ENCODE measurements at regions not wholly inside any gene's neighbourhood (a gene's known extent, or its start where the extent isn't known, plus 50 kb on each side); places are given as distances from the start of the nearest gene placed in this dataset.

DNA sequence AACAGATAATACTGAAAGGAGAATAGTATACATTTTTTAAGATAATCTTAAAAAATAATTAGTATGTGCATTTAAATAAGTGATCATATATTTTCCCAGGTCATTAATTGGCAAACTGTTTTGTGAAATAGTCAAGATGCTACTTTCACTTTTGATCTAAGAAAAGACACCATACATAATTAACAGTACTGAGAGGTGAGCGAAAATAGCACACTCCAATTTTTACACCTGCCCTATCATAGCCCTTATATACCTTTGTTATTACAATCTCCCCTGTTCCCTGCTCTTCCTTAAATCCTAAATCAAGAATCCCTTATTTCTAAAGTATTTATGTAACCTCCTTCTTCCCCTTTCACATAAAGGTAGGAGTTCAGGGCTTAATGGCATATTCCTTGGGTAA, 500.1 kb upstream of the LRATD1 start:
- H3K79me2 ChIP-seq (ENCODE audit: insufficient read depth, low read length) = no peaks in the 10 kb centered on the region
- H3K27ac ChIP-seq (ENCODE audit: low read depth, low read length) = no peak overlapping the region
- H3K9me3 ChIP-seq (ENCODE audit: low read depth, low read length) = no peaks in the 10 kb centered on the region
- H3K4me2 ChIP-seq (ENCODE audit: insufficient read depth, low read length) = no peak overlapping the region
- H3K4me1 ChIP-seq (ENCODE audit: insufficient read depth, low read length) = no peaks in the 10 kb centered on the region
- no peak for DNase-seq (ENCODE audit: insufficient read length, low spot score, missing footprints)
- no peaks in the 10 kb centered on the region for H3K27me3 ChIP-seq (ENCODE audit: insufficient read depth, low read length)
- no peak overlapping the region for H2AFZ ChIP-seq (ENCODE audit: low read length)
- H3K4me3 ChIP-seq (ENCODE audit: insufficient read depth, low read length) = no peak overlapping the region
- H3K36me3 ChIP-seq (ENCODE audit: insufficient read depth, low read length) = no peaks in the 10 kb centered on the region
- TF ChIP-seq, protein P1, sequence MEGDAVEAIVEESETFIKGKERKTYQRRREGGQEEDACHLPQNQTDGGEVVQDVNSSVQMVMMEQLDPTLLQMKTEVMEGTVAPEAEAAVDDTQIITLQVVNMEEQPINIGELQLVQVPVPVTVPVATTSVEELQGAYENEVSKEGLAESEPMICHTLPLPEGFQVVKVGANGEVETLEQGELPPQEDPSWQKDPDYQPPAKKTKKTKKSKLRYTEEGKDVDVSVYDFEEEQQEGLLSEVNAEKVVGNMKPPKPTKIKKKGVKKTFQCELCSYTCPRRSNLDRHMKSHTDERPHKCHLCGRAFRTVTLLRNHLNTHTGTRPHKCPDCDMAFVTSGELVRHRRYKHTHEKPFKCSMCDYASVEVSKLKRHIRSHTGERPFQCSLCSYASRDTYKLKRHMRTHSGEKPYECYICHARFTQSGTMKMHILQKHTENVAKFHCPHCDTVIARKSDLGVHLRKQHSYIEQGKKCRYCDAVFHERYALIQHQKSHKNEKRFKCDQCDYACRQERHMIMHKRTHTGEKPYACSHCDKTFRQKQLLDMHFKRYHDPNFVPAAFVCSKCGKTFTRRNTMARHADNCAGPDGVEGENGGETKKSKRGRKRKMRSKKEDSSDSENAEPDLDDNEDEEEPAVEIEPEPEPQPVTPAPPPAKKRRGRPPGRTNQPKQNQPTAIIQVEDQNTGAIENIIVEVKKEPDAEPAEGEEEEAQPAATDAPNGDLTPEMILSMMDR (IDR thresholded peaks at IDR 0.05; ENCODE audit: extremely low read depth, low read depth, low read length) = no peak
- H4K20me1 ChIP-seq (ENCODE audit: insufficient read depth, low read length) = no peaks in the 10 kb centered on the region

- Histone ChIP-seq H2AFZ (ENCODE audit: low read length) (no peak overlapping the region), H3K9me3 (ENCODE audit: low read depth, low read length) (no peaks in the 10 kb centered on the region), H3K4me2 (ENCODE audit: insufficient read depth, low read length) (no peak overlapping the region), H3K4me1 (ENCODE audit: insufficient read depth, low read length) (no peaks in the 10 kb centered on the region), H3K79me2 (ENCODE audit: insufficient read depth, low read length) (no peaks in the 10 kb centered on the region), H3K27me3 (ENCODE audit: insufficient read depth, low read length) (no peaks in the 10 kb centered on the region), H3K36me3 (ENCODE audit: insufficient read depth, low read length) (no peaks in the 10 kb centered on the region), H4K20me1 (ENCODE audit: insufficient read depth, low read length) (no peaks in the 10 kb centered on the region), H3K4me3 (ENCODE audit: insufficient read depth, low read length) (no peak overlapping the region), H3K27ac (ENCODE audit: low read depth, low read length) (no peak overlapping the region)
- DNase-seq (ENCODE audit: insufficient read length, low spot score, missing footprints) = no peak
- TF ChIP-seq, protein P1 (IDR thresholded peaks at IDR 0.05; ENCODE audit: extremely low read depth, low read depth, low read length) = no peak
These were observed 497.7 kb upstream of the LRATD1 start for GRCh38 chr2:14134771-14135170.

- no peak overlapping the region for H3K4me2 ChIP-seq (ENCODE audit: insufficient read depth, low read length)
- H3K79me2 ChIP-seq (ENCODE audit: insufficient read depth, low read length) = no peaks in the 10 kb centered on the region
- no peak overlapping the region for H2AFZ ChIP-seq (ENCODE audit: low read length)
- H3K27ac ChIP-seq (ENCODE audit: low read depth, low read length) = no peak overlapping the region
- no peak for DNase-seq (ENCODE audit: insufficient read length, low spot score, missing footprints)
- H3K9me3 ChIP-seq (ENCODE audit: low read depth, low read length) = no peaks in the 10 kb centered on the region
- TF ChIP-seq, protein P1 (IDR thresholded peaks at IDR 0.05; ENCODE audit: extremely low read depth, low read depth, low read length) = no peak
- no peaks in the 10 kb centered on the region for H4K20me1 ChIP-seq (ENCODE audit: insufficient read depth, low read length)
- H3K36me3 ChIP-seq (ENCODE audit: insufficient read depth, low read length) = no peaks in the 10 kb centered on the region
- H3K27me3 ChIP-seq (ENCODE audit: insufficient read depth, low read length) = no peaks in the 10 kb centered on the region
- H3K4me3 ChIP-seq (ENCODE audit: insufficient read depth, low read length) = no peak overlapping the region
- H3K4me1 ChIP-seq (ENCODE audit: insufficient read depth, low read length) = no peaks in the 10 kb centered on the region
These were observed 496.5 kb upstream of the LRATD1 start for GRCh38 chr2:14136030-14136429.

DNA sequence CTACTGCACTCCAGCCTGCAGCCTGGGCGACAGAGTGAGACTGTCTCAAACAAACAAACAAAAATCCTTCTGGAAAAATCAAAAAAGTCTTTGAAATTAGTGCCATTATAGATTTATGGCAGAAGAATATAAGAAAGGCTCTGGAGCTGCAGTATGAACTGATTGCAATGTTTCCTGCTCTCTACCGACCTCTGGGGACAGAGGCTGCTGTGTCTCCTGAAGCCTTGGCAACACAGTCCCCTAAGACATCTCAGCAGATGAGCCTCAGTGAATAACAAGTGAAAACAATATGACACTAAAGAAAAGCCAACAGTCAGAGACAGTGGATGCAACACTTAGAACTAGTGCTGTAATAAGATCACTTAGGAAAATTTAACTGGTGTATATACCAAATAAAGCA, 494.9 kb upstream of the LRATD1 start:
- Histone ChIP-seq H3K27me3 (ENCODE audit: insufficient read depth, low read length) (no peaks in the 10 kb centered on the region), H2AFZ (ENCODE audit: low read length) (no peak overlapping the region), H3K9me3 (ENCODE audit: low read depth, low read length) (no peaks in the 10 kb centered on the region), H3K4me2 (ENCODE audit: insufficient read depth, low read length) (no peak overlapping the region), H4K20me1 (ENCODE audit: insufficient read depth, low read length) (no peaks in the 10 kb centered on the region), H3K79me2 (ENCODE audit: insufficient read depth, low read length) (no peaks in the 10 kb centered on the region), H3K36me3 (ENCODE audit: insufficient read depth, low read length) (no peaks in the 10 kb centered on the region), H3K4me3 (ENCODE audit: insufficient read depth, low read length) (no peak overlapping the region), H3K27ac (ENCODE audit: low read depth, low read length) (no peak overlapping the region), H3K4me1 (ENCODE audit: insufficient read depth, low read length) (no peaks in the 10 kb centered on the region)
- TF ChIP-seq, protein P1 (IDR thresholded peaks at IDR 0.05; ENCODE audit: extremely low read depth, low read depth, low read length) = no peak
- no peak for DNase-seq (ENCODE audit: insufficient read length, low spot score, missing footprints)
